HS-27A (cell line): ENCODE measurements at regions not wholly inside any gene's neighbourhood (a gene's known extent, or its start where the extent isn't known, plus 50 kb on each side); places are given as distances from the start of the nearest gene placed in this dataset.

Experiments used
- DNase-seq: peaks from one replicate; pipeline ENCODE4 v3.0.0-alpha.2; 2012; ENCODE audit warnings: low read depth, missing footprints

DNA sequence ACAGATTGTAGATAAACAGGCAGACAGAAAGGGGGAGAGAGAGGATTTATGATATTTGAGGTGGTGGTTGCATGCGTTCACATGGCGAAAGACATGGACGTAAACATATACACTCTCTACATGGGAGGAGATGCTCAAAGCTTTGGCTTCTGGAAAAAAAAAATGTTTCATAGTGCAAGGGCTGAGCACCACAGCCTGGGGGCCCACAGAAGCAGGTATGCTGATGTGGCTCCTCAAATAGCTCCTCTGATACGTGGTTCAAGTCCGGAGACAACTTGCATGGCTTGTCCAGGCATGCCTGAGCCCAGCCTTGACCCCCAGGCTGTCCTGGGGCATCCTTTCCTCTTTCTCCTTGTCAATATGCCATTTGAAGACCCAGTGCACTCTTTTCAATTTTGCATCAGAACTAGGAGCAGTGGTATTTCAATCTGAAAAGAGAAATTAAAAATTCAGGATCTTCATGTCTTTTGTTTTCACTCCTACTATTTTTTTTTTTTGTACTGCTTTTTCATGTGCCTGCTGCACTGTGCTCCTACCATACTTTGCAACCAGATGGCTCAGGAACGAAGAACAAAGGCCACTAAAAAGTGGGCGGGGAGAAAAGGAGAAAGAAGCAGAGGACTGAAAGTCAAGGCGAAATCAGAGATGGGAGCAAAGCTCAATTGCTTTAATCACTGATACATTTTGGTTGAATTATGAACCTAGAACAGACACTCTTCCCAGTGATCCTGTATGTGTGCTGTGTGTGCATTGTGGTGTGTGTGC lies 495.7 kb upstream of the TCF4 start:
- DNase-seq = no peak

GRCh38 chr18:56083097-56083521 lies 495.1 kb upstream of the TCF4 start:
- no peak for DNase-seq

DNA sequence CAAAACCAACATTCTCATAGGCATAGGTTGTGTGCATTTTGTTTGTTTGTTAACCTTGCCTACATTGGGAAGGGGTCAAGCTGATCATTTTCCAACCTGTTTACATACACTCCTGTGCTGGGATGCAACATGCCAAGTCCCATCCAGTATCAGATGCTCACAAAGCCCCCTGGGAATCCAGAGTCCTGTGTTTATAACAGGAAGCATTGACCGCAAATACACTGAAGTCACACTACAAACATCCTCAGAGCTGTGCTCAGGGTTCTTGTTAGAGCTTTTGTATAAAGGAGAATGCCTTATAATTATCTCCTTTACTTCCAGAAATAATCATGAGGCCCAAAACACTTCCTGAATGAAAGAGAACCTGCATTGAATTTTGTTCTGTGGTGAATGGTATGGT lies 488.7 kb upstream of the TCF4 start:
- DNase-seq = no peak

DNA sequence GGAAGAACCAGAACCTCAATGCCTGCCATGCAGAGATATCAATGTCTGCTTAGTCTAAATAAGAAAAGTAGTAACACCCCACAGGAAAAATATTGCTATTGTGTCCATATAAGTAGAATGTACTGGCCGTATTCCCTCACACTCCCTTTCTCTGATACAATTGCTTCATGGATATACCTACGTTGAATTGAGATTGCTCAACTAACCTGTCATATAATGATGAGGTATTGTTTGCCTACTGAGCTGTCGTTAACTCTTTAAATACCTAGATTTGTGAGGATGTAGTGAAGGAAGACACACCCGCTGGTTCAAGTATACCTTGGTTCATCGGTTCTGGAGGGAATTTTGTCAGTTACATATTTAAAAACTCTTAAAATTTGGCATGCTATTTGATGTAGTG lies 480.7 kb upstream of the TCF4 start:
- DNase-seq = no peak

DNA sequence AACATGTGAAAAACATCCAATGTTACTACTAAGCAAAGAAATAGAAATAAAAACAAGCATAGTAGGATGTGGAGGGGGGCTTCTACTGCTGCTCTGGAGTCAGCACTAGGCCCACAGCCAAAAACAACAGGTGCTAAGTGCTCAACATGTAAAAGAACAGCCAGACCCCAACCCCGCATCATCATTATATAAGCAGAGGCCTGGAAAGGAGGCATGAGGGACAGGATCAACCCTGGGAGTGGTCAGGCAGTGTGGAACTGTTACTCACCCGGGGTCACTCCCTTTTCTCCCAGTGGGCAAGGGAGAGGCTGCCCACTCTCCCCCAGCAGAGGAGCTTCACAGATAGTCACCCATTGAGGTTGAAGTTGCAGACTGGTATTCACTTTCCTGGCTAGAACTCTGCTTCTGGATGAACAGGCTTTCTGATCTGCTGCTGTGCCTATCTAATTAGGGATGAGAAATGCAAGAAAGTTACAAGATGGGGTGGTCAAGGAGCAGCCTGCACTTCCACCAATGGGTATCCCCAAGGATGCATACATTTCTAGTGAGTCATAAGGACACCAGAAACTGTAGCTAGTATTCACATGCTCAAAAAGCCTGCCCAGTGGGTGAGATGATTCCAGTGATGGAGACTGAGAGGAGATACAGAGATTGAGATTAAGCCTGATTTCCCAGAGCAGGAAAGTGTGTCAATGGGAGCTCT lies 480.1 kb upstream of the TCF4 start:
- peak; percentile 75 for DNase-seq

DNA sequence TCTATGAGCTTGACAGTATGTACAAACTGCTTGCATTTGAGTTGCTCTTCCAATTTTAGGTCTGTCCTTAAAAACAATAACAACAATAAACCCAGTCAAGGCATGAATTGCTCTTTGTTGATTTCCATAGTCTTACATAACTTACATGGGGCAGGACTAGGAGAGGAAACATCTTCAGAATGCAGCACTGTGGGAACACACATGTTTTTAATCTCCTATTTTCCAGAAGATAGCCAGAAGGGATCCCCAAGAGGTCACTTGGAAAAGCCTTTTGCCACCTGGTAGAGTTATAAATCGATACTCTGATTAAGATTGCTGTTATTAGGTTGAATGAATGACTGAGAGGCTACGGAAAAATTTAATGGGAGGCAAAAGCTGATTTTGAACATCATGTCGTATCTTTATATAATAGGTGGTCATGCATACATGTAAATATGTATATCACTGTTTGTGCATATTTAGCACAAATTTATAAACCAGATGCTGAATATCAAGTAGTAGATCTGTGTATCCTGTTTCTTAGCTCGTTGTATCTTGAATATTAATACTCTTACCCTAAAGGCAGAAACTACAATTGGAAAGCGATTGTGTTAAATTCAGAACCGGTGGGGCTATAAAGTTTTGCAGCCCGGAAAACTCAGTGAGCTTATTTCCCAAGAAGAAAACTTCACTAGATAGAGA lies 479.4 kb upstream of the TCF4 start:
- DNase-seq = no peak

DNA sequence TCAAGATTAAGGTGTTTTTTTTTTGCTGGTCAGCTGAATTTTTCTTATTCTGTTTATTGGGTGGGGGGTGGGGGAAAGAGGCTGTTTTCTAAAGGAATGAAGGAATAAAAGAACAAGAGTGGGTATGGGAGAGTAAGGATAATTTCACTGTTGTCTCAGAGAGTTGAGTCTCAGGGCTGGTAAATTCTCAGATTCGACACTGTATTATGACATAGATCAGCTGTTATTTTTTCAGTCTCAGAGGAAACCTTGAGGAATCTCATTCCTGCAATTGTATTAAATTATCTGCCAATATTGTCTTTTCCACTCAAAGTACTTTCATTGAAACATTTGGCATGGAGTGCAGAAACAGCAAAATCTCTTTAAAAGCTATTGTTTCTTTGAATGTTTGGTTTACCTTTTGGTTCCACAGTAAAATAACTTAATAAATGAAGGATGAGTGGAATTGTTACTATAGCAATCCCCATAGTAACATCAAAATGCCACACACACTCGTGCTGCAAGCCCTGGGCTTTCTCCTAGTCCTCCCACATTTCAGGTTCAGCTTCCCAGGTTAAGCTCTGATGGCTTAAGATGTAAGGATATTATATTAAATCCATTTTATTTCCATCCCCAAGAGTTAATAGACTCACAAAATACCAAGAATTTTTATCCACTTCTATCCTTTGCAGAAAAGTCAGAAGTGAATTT lies 478.7 kb upstream of the TCF4 start:
- DNase-seq = no peak

GRCh38 chr18:56065086-56065485 lies 477.1 kb upstream of the TCF4 start:
- DNase-seq = no peak

DNA sequence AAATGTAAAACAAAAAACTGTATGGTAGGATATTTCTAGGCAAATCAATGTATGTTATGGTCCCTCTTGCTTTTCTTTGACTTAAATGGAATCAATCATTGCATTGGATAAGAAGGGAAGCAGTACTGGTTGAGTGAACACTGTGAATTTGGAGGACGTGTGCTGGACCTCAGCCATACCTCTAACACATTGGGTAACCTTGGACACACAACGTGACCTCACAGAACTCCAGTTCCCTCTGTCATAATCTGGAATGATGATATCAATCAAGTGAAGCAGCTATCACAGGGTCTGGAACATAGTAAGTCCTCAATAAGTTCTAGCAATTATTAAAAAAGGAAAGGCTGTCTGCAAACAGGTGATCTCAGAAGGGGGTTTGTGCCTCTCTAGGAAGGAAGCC lies 474.9 kb upstream of the TCF4 start:
- DNase-seq = no peak

GRCh38 chr18:56060967-56061541 lies 473.1 kb upstream of the TCF4 start:
- no peak for DNase-seq

DNA sequence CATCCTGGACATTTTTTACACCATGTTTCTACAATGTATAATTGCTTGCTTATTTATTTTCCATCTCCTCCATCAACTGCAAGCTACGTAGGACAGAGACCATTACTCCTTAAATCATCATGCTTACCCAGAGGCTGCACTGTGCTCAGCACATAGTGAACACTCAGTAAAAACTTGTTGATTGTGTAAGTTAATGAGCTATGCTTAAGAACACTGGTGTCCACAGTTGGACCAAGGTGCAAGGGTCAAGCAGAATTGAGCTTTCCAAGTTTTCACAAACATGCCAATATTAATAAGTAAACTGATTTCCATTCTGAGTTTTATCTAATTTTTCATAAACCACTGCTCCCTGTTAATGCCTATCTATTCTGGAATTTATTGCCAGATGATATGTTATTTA lies 464.2 kb upstream of the TCF4 start:
- DNase-seq = no peak

- no peak for DNase-seq
Observed at GRCh38 chr18:56044239-56044638, 456.2 kb upstream of the TCF4 start.

- DNase-seq = no peak
Observed at GRCh38 chr18:56043641-56044061, 455.7 kb upstream of the TCF4 start.

- no peak for DNase-seq
Observed at GRCh38 chr18:56042915-56043536, 455.0 kb upstream of the TCF4 start.

DNA sequence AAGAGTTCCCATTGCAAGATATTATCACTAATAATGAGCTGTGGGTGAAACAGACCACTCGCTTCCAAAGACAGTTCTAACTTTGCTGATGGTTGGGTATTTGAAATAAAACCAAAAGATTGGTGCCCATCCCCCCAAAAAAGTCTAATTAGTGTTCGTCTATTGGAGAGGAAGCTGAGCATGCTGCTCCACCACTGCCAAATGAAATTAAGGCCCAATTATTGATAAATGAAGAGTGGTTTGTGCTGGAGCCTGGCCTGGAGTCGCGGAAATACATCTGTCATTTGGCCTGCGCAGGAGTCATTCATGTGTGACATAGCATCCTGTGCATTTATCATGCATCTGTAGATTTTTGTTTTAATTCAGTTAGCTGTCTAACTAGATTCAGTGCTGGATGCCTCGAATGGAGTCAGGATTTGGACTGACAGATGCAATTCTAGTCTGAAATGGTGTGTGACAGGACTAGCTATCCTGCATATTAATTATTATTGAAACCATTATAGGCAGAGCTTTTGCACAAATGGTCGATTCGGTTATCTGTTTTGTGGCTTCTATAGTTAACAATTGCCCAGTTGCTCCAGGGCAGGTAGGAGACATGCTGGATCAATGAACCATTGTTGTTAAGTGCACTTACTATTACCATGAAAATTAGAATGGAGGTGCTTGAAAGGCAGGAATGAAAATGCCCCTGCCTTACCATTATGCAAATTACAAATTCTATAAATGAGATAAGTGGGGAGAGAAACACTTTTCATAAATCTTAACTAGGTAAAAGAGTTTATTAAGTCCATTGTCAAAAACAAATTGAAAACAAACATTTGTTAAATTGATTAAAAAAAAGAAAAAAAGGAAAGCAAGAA lies 450.4 kb upstream of the TCF4 start:
- no peak for DNase-seq

- DNase-seq = no peak
Observed at GRCh38 chr18:56036741-56037140, 448.7 kb upstream of the TCF4 start.

- DNase-seq = no peak
Observed at GRCh38 chr18:56035546-56035945, 447.6 kb upstream of the TCF4 start.

- no peak for DNase-seq
Observed at GRCh38 chr18:56034949-56035348, 447.0 kb upstream of the TCF4 start.

- DNase-seq = no peak
Observed at GRCh38 chr18:56030060-56030459, 442.1 kb upstream of the TCF4 start.

- DNase-seq = no peak
Observed at GRCh38 chr18:56028514-56028913, 440.5 kb upstream of the TCF4 start.

- DNase-seq = no peak
Observed at GRCh38 chr18:56026509-56026908, 438.5 kb upstream of the TCF4 start.
